ENCODE measurements at regions not wholly inside any gene's neighbourhood (a gene's known extent, or its start where the extent isn't known, plus 50 kb on each side); places are given as distances from the start of the nearest gene placed in this dataset.

GRCh38 chr3:87448558-87448957 is 172.2 kb upstream of the POU1F1 start:
- ChIA-PET CTCF (ENCODE audit: low intra/inter-chr PET ratio, low total read pairs) (no interaction called here), POLR2A (no interaction called here)
- Histone ChIP-seq H3K4me2 (ENCODE audit: low read depth, low read length) (no peak overlapping the region), H3K36me3 (replicated peaks in 1 of 2; ENCODE audit: control insufficient read depth in 1 of 2, insufficient read depth in 2 of 2, low read length in 2 of 2) (no peaks in the 10 kb centered on the region), H3K4me3 (replicated peaks in 1 of 3; ENCODE audit: insufficient read depth in 1 of 3, low read depth in 2 of 3, low read length in 3 of 3) (no peak overlapping the region), H3K9ac (ENCODE audit: insufficient read depth, low read depth, low read length) (no peak overlapping the region), H3K27me3 (ENCODE audit: control insufficient read depth in 1 of 2, insufficient read depth in 2 of 2, low read length in 2 of 2) (no peaks in the 10 kb centered on the region), H4K20me1 (ENCODE audit: insufficient read depth, low read length) (no peaks in the 10 kb centered on the region), H3K9me3 (ENCODE audit: low read length) (peaks cover 5% of the 10 kb centered on the region; the same call in 1 of the 2 replicates), H3K27ac (ENCODE audit: extremely low read length, insufficient read depth, low read length) (no peak overlapping the region), H2AFZ (ENCODE audit: low read length) (no peak overlapping the region), H3K79me2 (ENCODE audit: insufficient read depth, low read length) (no peaks in the 10 kb centered on the region), H3K4me1 (ENCODE audit: insufficient read depth, low read length) (no peaks in the 10 kb centered on the region)
- in situ Hi-C loops (cut with HindIII; ENCODE audit: extremely low pct_ligation_motif_present, low pct_unique_long_range_greater_than_20kb) (no loop called here), intact Hi-C loops (cut with micrococcal nuclease; ENCODE audit: unreplicated experiment) (no loop called here)
- no TSS peak for BruUV-seq (replicated peaks)
- TF ChIP-seq ZKSCAN8 (CRISPR knock-in tag; IDR thresholded peaks at IDR 0.05; ENCODE audit: borderline replicate concordance) (no peak), HNF4G (IDR thresholded peaks at IDR 0.05; ENCODE audit: borderline replicate concordance, low read depth, low read length) (no peak), HNF4G (CRISPR knock-in tag; IDR thresholded peaks at IDR 0.05; ENCODE audit: borderline replicate concordance, low read depth) (no peak), HDAC2 (CRISPR knock-in tag; IDR thresholded peaks at IDR 0.05) (no peak)
- FAIRE-seq (no peak), DNase-seq (ENCODE audit: low spot score) (no peak), ATAC-seq (no peak)

- Histone ChIP-seq H3K27ac (ENCODE audit: extremely low read length, insufficient read depth, low read length) (no peak overlapping the region), H4K20me1 (ENCODE audit: insufficient read depth, low read length) (no peaks in the 10 kb centered on the region), H3K4me1 (ENCODE audit: insufficient read depth, low read length) (no peaks in the 10 kb centered on the region), H3K27me3 (ENCODE audit: control insufficient read depth in 1 of 2, insufficient read depth in 2 of 2, low read length in 2 of 2) (no peaks in the 10 kb centered on the region), H3K79me2 (ENCODE audit: insufficient read depth, low read length) (no peaks in the 10 kb centered on the region), H2AFZ (ENCODE audit: low read length) (no peak overlapping the region), H3K4me3 (replicated peaks in 1 of 3; ENCODE audit: insufficient read depth in 1 of 3, low read depth in 2 of 3, low read length in 3 of 3) (no peak overlapping the region), H3K4me2 (ENCODE audit: low read depth, low read length) (no peak overlapping the region), H3K36me3 (replicated peaks in 1 of 2; ENCODE audit: control insufficient read depth in 1 of 2, insufficient read depth in 2 of 2, low read length in 2 of 2) (no peaks in the 10 kb centered on the region), H3K9me3 (ENCODE audit: low read length) (peaks cover 5% of the 10 kb centered on the region; the same call in 1 of the 2 replicates), H3K9ac (ENCODE audit: insufficient read depth, low read depth, low read length) (no peak overlapping the region)
- no TSS peak for BruUV-seq (replicated peaks)
- no peak for TF ChIP-seq NCOR1 (IDR thresholded peaks at IDR 0.05; ENCODE audit: borderline replicate concordance, low read length)
- no peak for TF ChIP-seq FLYWCH1 (CRISPR knock-in tag; IDR thresholded peaks at IDR 0.05)
- no peak for TF ChIP-seq ZNF34 (CRISPR knock-in tag; IDR thresholded peaks at IDR 0.05; ENCODE audit: borderline replicate concordance)
- no peak for TF ChIP-seq THAP8 (CRISPR knock-in tag; IDR thresholded peaks at IDR 0.05; ENCODE audit: borderline replicate concordance)
- TF ChIP-seq ZNF468 (CRISPR knock-in tag; IDR thresholded peaks at IDR 0.05): no peak
- in situ Hi-C loops (cut with HindIII; ENCODE audit: extremely low pct_ligation_motif_present, low pct_unique_long_range_greater_than_20kb) (no loop called here), intact Hi-C loops (cut with micrococcal nuclease; ENCODE audit: unreplicated experiment) (no loop called here)
- FAIRE-seq: no peak
- DNase-seq (ENCODE audit: low spot score): no peak
- WGBS (ENCODE audit: low lambda C conversion rate): 28% methylated on average over 5 of the region's 5 CpGs
- ATAC-seq: no peak
- ChIA-PET CTCF (ENCODE audit: low intra/inter-chr PET ratio, low total read pairs) (no interaction called here), POLR2A (no interaction called here)
These were observed 170.5 kb upstream of the POU1F1 start for GRCh38 chr3:87446849-87447387.

Data from HepG2 (cell line).